ENCODE measurements at regions not wholly inside any gene's neighbourhood (a gene's known extent, or its start where the extent isn't known, plus 50 kb on each side); places are given as distances from the start of the nearest gene placed in this dataset.

DNA sequence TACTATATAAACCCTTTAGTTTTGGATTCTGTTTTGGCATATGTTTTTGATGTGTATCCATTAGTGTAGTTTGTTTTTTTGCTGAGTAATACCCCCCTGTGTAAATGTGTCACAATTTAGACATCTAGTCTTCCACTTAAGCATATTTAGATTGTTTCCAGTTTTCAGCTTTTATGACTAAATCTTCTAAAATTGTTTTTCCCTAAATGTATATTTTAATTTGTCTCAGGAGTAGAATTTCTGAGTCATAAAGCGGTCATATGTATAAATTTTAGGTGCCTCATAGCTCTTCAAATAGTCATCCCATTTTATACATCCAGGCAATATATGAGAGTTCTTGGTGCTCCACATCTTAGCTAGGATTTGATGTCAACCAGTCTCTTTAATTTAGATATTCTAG, 1348.0 kb downstream of the MRPL39 start (continued):
- no peak for TF ChIP-seq RAD21 (IDR thresholded peaks at IDR 0.05 in 1 of 2, conservative IDR thresholded peaks at IDR 0.05 in 1 of 2; ENCODE audit: low read depth in 2 of 2, low read length in 2 of 2)
